ENCODE measurements at regions not wholly inside any gene's neighbourhood (a gene's known extent, or its start where the extent isn't known, plus 50 kb on each side); places are given as distances from the start of the nearest gene placed in this dataset.

DNA sequence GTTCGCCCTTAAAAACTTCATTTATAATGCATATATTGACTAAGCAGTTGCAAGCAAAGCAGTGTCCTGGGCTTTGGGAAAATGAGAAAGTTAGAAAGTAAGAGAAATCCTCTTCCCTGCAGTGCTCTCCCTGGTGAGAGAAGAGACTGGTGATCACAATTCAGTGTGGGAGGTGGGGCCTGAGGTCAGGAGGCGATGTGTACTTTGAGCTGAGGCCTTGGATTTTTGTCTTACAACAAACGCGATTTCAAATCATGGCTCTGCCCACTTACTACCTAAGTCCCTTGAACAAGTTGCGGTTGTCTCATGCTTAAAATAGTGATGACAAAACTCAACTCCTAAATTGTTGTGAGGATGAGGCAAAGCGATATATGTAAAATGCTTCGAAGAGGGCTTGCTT is 316.3 kb upstream of the NECTIN3 start:
- Mint-ChIP-seq H3K36me3 (no peaks in the 10 kb centered on the region), H3K27ac (no peak overlapping the region), H3K4me1 (no peaks in the 10 kb centered on the region), H3K4me3 (no peak overlapping the region), H3K9me3 (no peaks in the 10 kb centered on the region), H3K27me3 (peaks cover 0 to 4% (median 0%) of the 10 kb centered on the region in 5 donors)
- intact Hi-C loops (cut with micrococcal nuclease): no loop called here
- no peaks in the 10 kb centered on the region for H3K4me1 ChIP-seq (ENCODE audit: control insufficient read depth in 2 of 2, insufficient read depth in 2 of 2, low read length in 2 of 2)
- no peaks in the 10 kb centered on the region for H3K27me3 ChIP-seq (ENCODE audit: control insufficient read depth in 2 of 2, insufficient read depth in 2 of 2, low read length in 2 of 2)
- H3K27ac ChIP-seq (ENCODE audit: low read depth, low read length): no peak overlapping the region
- ATAC-seq (no peak), DNase-seq (no peak)
- H3K4me3 ChIP-seq (ENCODE audit: low read length): no peak overlapping the region
- H3K9me3 ChIP-seq (ENCODE audit: control insufficient read depth in 2 of 3, low read length in 3 of 3): no peaks in the 10 kb centered on the region
- POLR2A ChIA-PET: no interaction called here
- no peaks in the 10 kb centered on the region for H3K36me3 ChIP-seq (ENCODE audit: control insufficient read depth in 2 of 3, insufficient read depth in 3 of 3, low read length in 3 of 3)
- CTCF ChIA-PET: no interaction called here

DNA sequence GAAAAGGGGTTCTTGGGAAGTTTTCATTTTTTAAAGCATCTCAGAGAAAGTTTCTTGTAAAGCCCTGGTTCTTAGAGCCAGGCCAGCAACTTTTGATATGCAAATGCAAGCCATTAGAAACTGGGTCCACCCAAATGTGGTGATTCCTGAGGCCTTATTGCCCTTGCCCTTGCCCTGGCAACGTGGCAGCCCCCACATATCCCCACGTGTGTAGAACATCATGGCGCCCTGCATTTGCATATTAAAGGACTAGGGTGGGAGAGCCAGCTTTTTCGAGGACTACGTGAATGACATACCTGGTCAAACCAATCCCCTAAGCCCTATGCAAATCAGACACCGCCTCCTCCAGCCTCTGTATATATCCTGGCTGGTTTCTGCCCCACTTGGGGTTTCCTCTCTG is 314.9 kb upstream of the NECTIN3 start:
- no peak overlapping the region for H3K4me3 ChIP-seq (ENCODE audit: low read length)
- peaks cover 0 to 4% (median 0%) of the 10 kb centered on the region in 5 donors for H3K27me3 Mint-ChIP-seq
- no peaks in the 10 kb centered on the region for H3K4me1 Mint-ChIP-seq
- CTCF ChIA-PET: no interaction called here
- POLR2A ChIA-PET: no interaction called here
- no peaks in the 10 kb centered on the region for H3K36me3 Mint-ChIP-seq
- H3K4me1 ChIP-seq (ENCODE audit: control insufficient read depth in 2 of 2, insufficient read depth in 2 of 2, low read length in 2 of 2): no peaks in the 10 kb centered on the region
- H3K9me3 ChIP-seq (ENCODE audit: control insufficient read depth in 2 of 3, low read length in 3 of 3): no peaks in the 10 kb centered on the region
- ATAC-seq (no peak), DNase-seq (no peak)
- intact Hi-C loops (cut with micrococcal nuclease): no loop called here
- no peaks in the 10 kb centered on the region for H3K27me3 ChIP-seq (ENCODE audit: control insufficient read depth in 2 of 2, insufficient read depth in 2 of 2, low read length in 2 of 2)
- no peak overlapping the region for H3K27ac Mint-ChIP-seq
- H3K4me3 Mint-ChIP-seq: no peak overlapping the region
- H3K36me3 ChIP-seq (ENCODE audit: control insufficient read depth in 2 of 3, insufficient read depth in 3 of 3, low read length in 3 of 3): no peaks in the 10 kb centered on the region
- H3K27ac ChIP-seq (ENCODE audit: low read depth, low read length): no peak overlapping the region
- no peaks in the 10 kb centered on the region for H3K9me3 Mint-ChIP-seq

DNA sequence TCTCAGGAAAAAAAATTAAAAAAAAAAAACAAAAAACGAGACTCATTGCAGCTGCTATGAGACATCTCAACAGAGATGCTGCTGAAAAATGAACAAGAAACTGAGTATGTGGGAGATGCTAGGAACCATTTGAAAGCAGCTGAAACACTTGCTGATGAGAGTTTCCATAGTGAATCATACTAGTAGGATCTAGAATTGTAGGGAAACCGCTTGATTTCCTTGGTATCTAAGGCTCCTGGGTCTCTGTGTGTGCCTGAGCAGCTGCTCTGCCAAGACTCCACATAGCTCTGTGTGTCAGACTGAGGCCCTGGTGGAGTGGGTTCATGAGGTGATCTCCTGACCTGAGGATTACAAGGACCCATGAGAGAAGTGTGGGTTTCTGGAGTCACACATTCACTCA is 313.4 kb upstream of the NECTIN3 start:
- Mint-ChIP-seq H3K9me3 (no peaks in the 10 kb centered on the region), H3K36me3 (no peaks in the 10 kb centered on the region), H3K27me3 (peaks cover 0 to 1% (median 0%) of the 10 kb centered on the region in 5 donors), H3K4me3 (no peak overlapping the region), H3K27ac (no peak overlapping the region), H3K4me1 (no peaks in the 10 kb centered on the region)
- Histone ChIP-seq H3K27ac (ENCODE audit: low read depth, low read length) (no peak overlapping the region), H3K27me3 (ENCODE audit: control insufficient read depth in 2 of 2, insufficient read depth in 2 of 2, low read length in 2 of 2) (no peaks in the 10 kb centered on the region), H3K4me3 (ENCODE audit: low read length) (no peak overlapping the region), H3K4me1 (ENCODE audit: control insufficient read depth in 2 of 2, insufficient read depth in 2 of 2, low read length in 2 of 2) (no peaks in the 10 kb centered on the region), H3K36me3 (ENCODE audit: control insufficient read depth in 2 of 3, insufficient read depth in 3 of 3, low read length in 3 of 3) (no peaks in the 10 kb centered on the region), H3K9me3 (ENCODE audit: control insufficient read depth in 2 of 3, low read length in 3 of 3) (no peaks in the 10 kb centered on the region)
- intact Hi-C loops (cut with micrococcal nuclease): no loop called here
- POLR2A ChIA-PET: no interaction called here
- no peak for ATAC-seq
- DNase-seq: no peak
- CTCF ChIA-PET: no interaction called here

DNA sequence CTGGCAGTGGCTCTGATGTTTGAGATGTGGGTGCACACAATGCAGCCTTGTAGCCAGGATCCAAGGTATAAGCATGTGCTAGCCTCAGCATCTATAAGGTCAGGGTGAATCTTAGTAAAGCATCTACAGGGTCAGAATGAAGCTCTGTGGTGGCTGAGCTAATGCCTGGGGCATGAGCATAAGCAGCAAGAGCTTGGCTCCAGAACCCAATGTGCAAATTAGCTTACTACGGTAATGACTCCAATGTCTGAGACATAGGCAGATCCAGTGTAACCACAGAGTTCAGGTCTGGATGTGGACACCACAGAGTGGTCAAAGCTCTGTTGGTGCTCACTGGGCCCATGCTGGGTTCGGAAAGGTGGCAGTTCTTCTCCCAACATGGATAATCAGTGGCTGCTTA is 304.5 kb upstream of the NECTIN3 start:
- Histone ChIP-seq H3K4me3 (ENCODE audit: low read length) (no peak overlapping the region), H3K36me3 (ENCODE audit: control insufficient read depth in 2 of 3, insufficient read depth in 3 of 3, low read length in 3 of 3) (no peaks in the 10 kb centered on the region), H3K27me3 (ENCODE audit: control insufficient read depth in 2 of 2, insufficient read depth in 2 of 2, low read length in 2 of 2) (no peaks in the 10 kb centered on the region), H3K4me1 (ENCODE audit: control insufficient read depth in 2 of 2, insufficient read depth in 2 of 2, low read length in 2 of 2) (no peaks in the 10 kb centered on the region), H3K27ac (ENCODE audit: low read depth, low read length) (no peak overlapping the region), H3K9me3 (ENCODE audit: control insufficient read depth in 2 of 3, low read length in 3 of 3) (peaks cover 0 to 5% (median 0%) of the 10 kb centered on the region in 3 experiments)
- H3K36me3 Mint-ChIP-seq: no peaks in the 10 kb centered on the region
- peaks cover 2 to 14% (median 5%) of the 10 kb centered on the region in 5 donors for H3K27me3 Mint-ChIP-seq
- H3K27ac Mint-ChIP-seq: no peak overlapping the region
- H3K4me1 Mint-ChIP-seq: peaks cover 0 to 4% (median 0%) of the 10 kb centered on the region in 7 donors
- peaks cover 0 to 14% (median 2%) of the 10 kb centered on the region in 11 donors for H3K9me3 Mint-ChIP-seq
- intact Hi-C loops (cut with micrococcal nuclease): no loop called here
- ATAC-seq (no peak), DNase-seq (no peak)
- CTCF ChIA-PET: no interaction called here
- H3K4me3 Mint-ChIP-seq: no peak overlapping the region
- POLR2A ChIA-PET: no interaction called here

DNA sequence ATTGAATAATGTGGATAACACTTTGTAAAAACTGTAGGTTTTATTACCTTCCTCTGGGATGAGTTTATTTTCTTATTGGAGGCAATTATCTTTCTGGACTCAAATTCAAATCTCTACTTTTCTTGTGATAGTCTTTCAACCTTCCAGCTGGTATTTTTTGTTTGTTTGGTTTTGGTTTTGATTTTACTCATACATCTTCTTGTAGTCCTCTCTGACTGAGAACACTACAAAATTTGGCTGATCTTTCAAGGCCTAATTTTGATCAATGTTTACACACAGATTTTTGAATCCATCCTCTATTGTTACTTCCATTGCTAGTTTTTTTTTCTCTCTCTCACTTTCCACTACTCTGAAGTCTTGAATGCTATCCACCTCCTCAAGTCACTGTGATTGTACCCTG is 303.8 kb upstream of the NECTIN3 start:
- ChIA-PET CTCF (no interaction called here), POLR2A (no interaction called here)
- no peaks in the 10 kb centered on the region for H3K36me3 Mint-ChIP-seq
- H3K4me3 ChIP-seq (ENCODE audit: low read length): no peak overlapping the region
- DNase-seq: no peak
- no peaks in the 10 kb centered on the region for H3K36me3 ChIP-seq (ENCODE audit: control insufficient read depth in 2 of 3, insufficient read depth in 3 of 3, low read length in 3 of 3)
- intact Hi-C loops (cut with micrococcal nuclease): no loop called here
- no peak overlapping the region for H3K27ac ChIP-seq (ENCODE audit: low read depth, low read length)
- H3K27me3 Mint-ChIP-seq: peaks cover 4 to 16% (median 5%) of the 10 kb centered on the region in 5 donors
- H3K9me3 ChIP-seq (ENCODE audit: control insufficient read depth in 2 of 3, low read length in 3 of 3): peaks cover 0 to 5% (median 0%) of the 10 kb centered on the region in 3 experiments
- H3K27me3 ChIP-seq (ENCODE audit: control insufficient read depth in 2 of 2, insufficient read depth in 2 of 2, low read length in 2 of 2): no peaks in the 10 kb centered on the region
- no peak overlapping the region for H3K27ac Mint-ChIP-seq
- peaks cover 0 to 14% (median 2%) of the 10 kb centered on the region in 11 donors for H3K9me3 Mint-ChIP-seq
- H3K4me1 Mint-ChIP-seq: peaks cover 0 to 4% (median 0%) of the 10 kb centered on the region in 7 donors
- no peak overlapping the region for H3K4me3 Mint-ChIP-seq
- no peak for ATAC-seq
- no peaks in the 10 kb centered on the region for H3K4me1 ChIP-seq (ENCODE audit: control insufficient read depth in 2 of 2, insufficient read depth in 2 of 2, low read length in 2 of 2)

DNA sequence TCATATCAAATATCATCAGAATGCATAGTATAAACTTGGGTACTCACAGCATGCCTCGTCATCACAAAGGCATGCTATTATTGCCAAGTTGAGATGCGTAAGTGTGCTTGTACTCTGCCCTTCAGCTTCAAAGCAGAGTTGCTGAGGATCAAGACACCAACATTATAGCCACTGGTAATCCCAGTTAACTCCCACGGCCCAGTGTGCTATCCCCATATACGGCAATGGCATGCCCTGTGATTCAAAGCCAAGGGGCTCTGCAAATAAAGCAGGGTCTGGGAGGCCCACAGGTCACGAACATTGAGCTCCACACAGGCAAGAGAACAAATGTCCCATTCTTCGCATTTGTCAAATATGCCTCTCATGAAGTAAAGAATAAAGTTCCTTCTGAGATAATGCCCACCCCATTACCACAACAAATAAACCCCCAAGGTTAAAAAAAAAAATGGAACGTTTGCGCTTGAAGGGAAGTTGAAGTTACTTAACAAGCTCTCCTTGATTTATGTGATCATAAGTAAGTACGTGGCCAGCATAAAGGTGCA is 298.1 kb upstream of the NECTIN3 start:
- H3K4me3 Mint-ChIP-seq: no peak overlapping the region
- ATAC-seq (no peak), DNase-seq (no peak)
- Histone ChIP-seq H3K4me3 (ENCODE audit: low read length) (no peak overlapping the region), H3K27ac (ENCODE audit: low read depth, low read length) (no peak overlapping the region), H3K36me3 (ENCODE audit: control insufficient read depth in 2 of 3, insufficient read depth in 3 of 3, low read length in 3 of 3) (no peaks in the 10 kb centered on the region), H3K27me3 (ENCODE audit: control insufficient read depth in 2 of 2, insufficient read depth in 2 of 2, low read length in 2 of 2) (no peaks in the 10 kb centered on the region), H3K4me1 (ENCODE audit: control insufficient read depth in 2 of 2, insufficient read depth in 2 of 2, low read length in 2 of 2) (no peaks in the 10 kb centered on the region), H3K9me3 (ENCODE audit: control insufficient read depth in 2 of 3, low read length in 3 of 3) (no peaks in the 10 kb centered on the region)
- no peaks in the 10 kb centered on the region for H3K9me3 Mint-ChIP-seq
- no peaks in the 10 kb centered on the region for H3K4me1 Mint-ChIP-seq
- H3K36me3 Mint-ChIP-seq: no peaks in the 10 kb centered on the region
- ChIA-PET CTCF (interaction anchor here (0.6 kb wide), 1 partner anchor 336 kb away, joined by 3 read pairs; no protein-coding TSS in a partner anchor), POLR2A (no interaction called here)
- peaks cover 0 to 7% (median 2%) of the 10 kb centered on the region in 5 donors for H3K27me3 Mint-ChIP-seq
- peak overlapping the region in 1 of 9 donors; percentile 33 for H3K27ac Mint-ChIP-seq
- intact Hi-C loops (cut with micrococcal nuclease): no loop called here

DNA sequence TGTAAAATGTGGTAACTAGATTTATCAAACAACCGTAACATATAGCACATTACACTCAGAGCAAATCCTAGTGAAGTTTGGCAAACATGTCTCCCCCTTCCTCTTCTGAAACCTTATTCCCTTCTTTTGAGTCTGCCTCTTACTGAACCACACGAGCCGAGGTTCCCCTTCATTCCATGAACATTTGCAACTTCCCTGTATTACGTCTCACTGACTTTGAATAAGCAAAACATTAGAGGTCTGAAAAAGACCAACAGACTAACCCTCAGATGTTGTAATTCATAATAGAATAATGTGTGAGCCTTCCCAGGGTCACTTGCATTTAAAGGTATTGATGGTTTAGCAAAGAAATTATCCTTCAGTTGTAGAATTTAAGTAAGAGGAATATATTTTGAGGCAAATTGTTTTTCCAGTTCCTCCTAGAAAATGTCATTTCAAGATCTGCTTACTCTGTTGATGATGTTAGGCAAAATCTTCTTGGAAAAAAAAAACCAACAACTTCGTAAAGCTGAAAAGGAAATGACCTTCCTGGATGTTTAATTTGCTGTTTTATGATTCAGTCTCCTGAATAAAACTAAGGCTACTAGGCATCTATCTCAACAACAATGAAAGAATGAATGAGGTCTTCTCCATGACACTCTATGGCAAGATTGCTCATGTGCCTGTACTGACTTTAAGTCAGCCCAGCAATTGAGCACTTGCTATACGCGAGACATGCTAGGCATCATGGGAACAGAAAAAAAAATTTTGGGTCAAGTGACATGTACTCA is 296.9 kb upstream of the NECTIN3 start:
- Mint-ChIP-seq H3K9me3 (no peaks in the 10 kb centered on the region), H3K27me3 (peaks cover 0 to 7% (median 2%) of the 10 kb centered on the region in 5 donors), H3K36me3 (no peaks in the 10 kb centered on the region), H3K4me3 (no peak overlapping the region), H3K27ac (no peak overlapping the region), H3K4me1 (no peaks in the 10 kb centered on the region)
- Histone ChIP-seq H3K36me3 (ENCODE audit: control insufficient read depth in 2 of 3, insufficient read depth in 3 of 3, low read length in 3 of 3) (no peaks in the 10 kb centered on the region), H3K27me3 (ENCODE audit: control insufficient read depth in 2 of 2, insufficient read depth in 2 of 2, low read length in 2 of 2) (no peaks in the 10 kb centered on the region), H3K4me1 (ENCODE audit: control insufficient read depth in 2 of 2, insufficient read depth in 2 of 2, low read length in 2 of 2) (no peaks in the 10 kb centered on the region), H3K27ac (ENCODE audit: low read depth, low read length) (no peak overlapping the region), H3K9me3 (ENCODE audit: control insufficient read depth in 2 of 3, low read length in 3 of 3) (no peaks in the 10 kb centered on the region), H3K4me3 (ENCODE audit: low read length) (no peak overlapping the region)
- no peak for ATAC-seq
- intact Hi-C loops (cut with micrococcal nuclease): no loop called here
- DNase-seq: no peak
- POLR2A ChIA-PET: no interaction called here
- CTCF ChIA-PET: no interaction called here

Data from naive thymus-derived CD4-positive, alpha-beta T cell (primary cell).